IPS-18c (cell line): ENCODE measurements at regions not wholly inside any gene's neighbourhood (a gene's known extent, or its start where the extent isn't known, plus 50 kb on each side); places are given as distances from the start of the nearest gene placed in this dataset.
"Not testable (repeated sequence)": the region's sequence is repeated elsewhere in the genome, so short reads cannot be mapped to it uniquely, and the experiment has no call there.

Experiments
- H3K4me3 ChIP-seq: 2 replicates; pipeline ENCODE4 v1.7.0; 2013; ENCODE audit warnings: low read depth, mild to moderate bottlenecking, low read length, moderate library complexity; ENCODE audit not compliant: insufficient read depth
- H3K9me3 ChIP-seq: one replicate; pipeline ENCODE4 v1.6.1; 2013; ENCODE audit warnings: mild to moderate bottlenecking, low read length, moderate library complexity; ENCODE audit not compliant: control insufficient read depth, insufficient read depth

DNA sequence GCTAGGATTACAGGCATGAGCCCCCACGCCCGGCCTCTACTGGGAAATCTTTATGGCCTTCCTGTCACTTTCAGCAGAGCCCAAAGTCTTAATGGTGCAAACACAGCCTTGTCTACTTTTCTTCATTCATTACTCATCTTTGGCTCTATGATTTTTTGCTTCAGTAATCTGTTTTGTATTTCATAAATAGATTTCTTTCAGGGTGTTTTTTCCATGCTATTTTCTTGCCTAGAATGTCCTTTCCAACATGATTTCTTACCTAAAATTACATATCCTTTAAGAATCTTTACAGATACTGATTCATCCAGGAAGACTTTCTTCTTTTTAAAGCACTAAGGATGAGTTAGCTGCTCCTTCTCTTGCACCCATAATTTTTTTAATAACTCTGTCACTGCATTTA lies 213.0 kb downstream of the TAF11L14 start:
- H3K4me3 ChIP-seq: no peak overlapping the region
- no peaks in the 10 kb centered on the region for H3K9me3 ChIP-seq

DNA sequence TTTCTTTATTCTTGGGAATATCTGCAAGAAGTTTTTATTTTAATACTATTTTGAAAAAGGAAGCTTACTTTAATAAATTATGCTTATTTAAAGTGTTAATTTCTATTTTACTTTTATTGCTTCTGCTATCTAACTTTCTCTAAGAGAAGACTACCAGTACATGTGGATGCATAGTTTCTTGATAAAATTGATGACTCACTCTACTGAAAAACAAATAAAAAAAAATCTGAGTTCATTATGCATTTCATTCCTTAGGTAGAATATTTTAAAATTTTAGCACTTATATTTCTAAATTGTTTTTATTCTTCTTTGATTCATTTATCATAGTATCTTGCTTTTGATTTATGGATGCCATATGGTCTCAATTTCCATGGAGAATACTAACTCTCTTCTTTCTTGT lies 217.9 kb downstream of the TAF11L14 start:
- no peak overlapping the region for H3K4me3 ChIP-seq
- H3K9me3 ChIP-seq: no peaks in the 10 kb centered on the region

DNA sequence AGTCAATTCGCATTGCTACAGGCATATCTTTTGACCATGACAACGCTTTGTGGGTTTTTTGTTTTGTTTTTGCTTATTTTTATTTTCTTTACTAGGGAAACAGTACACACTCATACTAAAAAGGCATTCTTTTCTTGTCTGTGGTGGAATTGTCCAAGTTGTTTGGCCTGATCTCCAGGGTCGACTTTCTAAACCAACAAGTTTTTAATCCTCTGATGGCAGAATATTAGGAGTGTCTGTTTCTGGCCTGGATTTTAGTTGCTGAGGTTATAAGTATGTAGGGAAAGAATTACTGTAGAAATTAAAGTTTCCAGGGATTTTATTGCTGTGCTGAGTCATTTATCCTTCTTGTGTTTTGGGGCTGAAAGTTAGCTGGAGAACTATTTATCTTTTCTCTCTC lies 218.5 kb downstream of the TAF11L14 start:
- Histone ChIP-seq H3K9me3 (no peaks in the 10 kb centered on the region), H3K4me3 (no peak overlapping the region)

DNA sequence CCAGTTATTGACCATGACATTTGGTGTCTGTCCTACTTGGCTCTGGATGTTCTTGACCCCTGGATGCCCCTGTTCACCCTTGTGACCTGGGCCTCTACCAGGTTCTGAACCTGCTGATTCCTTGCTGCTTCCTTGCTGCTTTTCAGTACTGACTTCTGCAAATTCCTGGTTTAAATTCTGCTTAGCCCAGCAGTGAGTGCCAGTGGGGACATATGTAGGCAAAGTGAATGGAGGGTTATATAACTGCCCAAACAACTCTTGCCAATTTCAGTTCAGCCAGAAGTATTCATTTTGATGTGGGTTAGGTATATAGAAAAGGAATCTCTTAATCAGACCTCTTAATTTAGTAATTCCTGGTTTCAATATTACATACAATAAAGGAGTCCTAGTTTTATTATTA lies 220.6 kb downstream of the TAF11L14 start:
- Histone ChIP-seq H3K4me3 (no peak overlapping the region), H3K9me3 (no peaks in the 10 kb centered on the region)

DNA sequence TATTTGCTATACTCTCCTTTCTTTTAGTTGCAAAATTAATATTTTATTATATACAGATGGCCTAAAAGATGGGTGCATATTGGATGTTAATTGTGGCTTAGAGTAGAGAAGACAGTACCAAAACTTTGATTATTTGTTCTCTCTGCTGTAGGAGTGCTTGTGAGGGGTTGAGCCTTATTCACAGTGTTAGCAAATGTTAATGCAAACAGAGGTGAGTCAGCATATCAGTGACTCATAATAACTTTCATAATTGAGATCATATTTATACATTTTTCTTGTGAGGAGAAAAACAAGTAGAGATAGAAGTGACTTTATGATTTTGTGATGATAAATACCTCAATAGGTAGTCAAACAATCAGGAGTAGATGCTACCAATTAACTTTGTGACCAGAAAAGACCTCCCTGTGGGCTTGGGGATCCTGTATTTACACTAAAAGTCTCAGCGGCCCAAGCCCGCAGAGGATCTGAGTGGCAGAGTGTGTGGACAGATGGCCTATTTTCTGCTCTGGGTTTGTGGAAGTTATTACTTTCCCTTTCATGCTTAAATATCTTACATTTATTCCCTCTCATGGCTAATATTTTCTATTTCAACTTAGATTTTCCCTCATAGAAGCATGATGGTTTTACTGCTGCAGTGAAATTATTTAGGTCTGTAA lies 226.5 kb downstream of the TAF11L14 start:
- H3K4me3 ChIP-seq: no peak overlapping the region
- no peaks in the 10 kb centered on the region for H3K9me3 ChIP-seq

DNA sequence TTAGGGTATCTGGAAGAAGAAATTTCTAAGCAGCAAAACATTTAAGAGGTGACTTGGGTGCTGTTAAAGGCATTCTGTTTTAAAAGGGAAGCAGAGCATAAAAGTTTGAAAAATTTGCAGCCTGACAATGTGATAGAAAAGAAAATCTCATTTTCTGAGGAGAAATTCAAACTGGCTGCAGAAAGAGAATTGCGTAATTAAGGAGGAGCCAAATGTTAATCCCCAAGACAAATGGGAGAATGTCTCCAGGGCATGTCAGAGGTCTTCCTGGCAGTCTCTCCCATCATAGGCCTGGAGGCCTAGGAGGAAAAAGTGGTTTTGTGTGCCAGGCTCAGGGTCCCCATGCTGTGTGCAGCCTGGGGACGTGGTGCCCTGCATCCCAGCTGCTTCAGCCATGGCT lies 230.6 kb downstream of the TAF11L14 start:
- not testable (repeated sequence) for H3K9me3 ChIP-seq, H3K4me3 ChIP-seq

DNA sequence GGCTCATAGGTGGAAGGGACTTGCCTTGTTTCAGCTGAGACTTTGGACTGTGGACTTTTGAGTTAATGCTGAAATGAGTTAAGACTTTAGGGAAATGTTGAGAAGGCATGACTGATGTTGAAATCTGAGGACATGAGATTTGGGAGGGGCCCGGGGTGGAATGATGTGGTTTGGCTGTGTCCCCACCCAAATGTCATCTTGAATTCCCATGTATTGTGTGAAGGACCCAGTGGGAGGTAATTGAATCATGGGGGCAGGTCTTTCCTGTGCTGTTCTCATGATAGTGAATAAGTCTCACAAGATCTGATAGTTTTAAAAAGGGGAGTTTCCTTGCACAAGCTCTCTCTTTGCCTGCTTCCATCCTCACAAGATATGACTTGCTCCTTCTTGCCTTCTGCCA lies 231.7 kb downstream of the TAF11L14 start:
- H3K9me3 ChIP-seq, H3K4me3 ChIP-seq: not testable (repeated sequence)

DNA sequence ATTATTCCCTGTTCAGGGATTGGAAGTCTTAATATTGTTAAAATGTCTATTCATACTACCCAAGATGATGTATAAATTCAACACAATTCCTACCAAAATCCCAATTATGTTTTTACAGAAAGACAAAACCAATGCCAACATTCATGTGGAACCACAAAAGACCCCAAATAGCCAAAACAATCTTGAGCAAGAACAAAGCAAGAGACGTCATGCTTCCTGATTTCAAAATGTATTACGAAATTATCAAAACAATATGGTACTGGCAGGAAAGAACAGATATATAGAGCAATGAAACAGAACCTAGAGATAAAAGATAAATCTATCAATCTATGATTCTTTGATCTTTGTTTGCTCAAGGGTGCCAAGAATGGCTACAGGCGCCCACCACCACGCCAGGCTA lies 237.9 kb downstream of the TAF11L14 start:
- no peaks in the 10 kb centered on the region for H3K9me3 ChIP-seq
- no peak overlapping the region for H3K4me3 ChIP-seq

DNA sequence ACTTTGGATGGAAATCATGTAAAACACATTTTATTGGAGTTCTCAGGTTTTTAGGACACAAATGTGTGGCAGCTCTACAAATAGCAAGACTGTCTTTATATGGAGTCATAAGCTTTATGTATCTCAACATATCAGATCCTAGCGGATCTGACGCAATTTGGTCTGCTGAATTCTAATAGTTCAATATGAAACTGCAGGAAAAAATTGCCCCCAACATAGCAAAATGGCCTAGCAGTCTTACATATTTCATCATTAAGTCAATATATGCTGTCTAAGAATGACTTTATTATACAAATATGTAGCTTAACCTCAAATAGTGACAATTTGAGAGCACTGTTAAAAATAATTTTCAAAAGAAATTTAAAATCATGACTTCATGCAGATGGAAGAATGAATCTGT lies 244.3 kb downstream of the TAF11L14 start:
- Histone ChIP-seq H3K4me3 (no peak overlapping the region), H3K9me3 (no peaks in the 10 kb centered on the region)

DNA sequence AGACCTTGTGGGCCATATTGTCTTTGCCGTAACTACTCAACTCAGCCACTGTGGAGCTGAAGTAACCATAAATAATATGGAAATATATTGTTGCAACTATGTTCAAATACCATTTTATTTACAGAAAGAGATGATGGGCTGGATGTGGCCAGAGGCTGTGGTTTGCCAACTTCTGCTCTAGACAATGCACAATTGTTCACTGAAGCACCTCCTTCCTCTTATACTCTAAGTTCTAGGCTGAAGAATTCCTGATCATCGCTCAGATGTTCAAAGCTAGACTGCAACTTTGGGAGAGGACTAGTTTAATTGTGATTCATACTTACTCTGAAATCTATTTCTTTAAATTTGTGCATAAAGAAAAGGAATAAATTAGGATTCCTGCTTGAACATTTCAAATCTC lies 245.0 kb downstream of the TAF11L14 start:
- Histone ChIP-seq H3K9me3 (no peaks in the 10 kb centered on the region), H3K4me3 (no peak overlapping the region)

DNA sequence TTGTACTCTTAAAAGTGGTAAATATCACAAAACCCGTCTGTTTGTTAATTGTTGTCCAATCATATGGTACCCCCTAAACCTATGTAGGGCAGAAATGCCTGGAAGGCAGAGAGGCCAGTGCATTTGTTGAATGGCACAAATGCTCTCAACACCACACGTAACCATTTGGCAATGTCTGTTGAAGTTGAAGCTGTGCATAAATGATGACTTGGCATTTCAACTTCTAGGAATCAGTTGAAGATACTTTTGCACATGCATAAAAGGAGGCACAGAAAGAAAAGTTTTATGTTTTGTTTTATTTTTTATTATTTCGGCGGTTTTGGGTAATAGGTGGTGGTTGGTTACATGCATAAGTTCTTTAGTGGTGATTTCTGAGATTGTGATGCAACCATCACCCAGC lies 246.6 kb downstream of the TAF11L14 start:
- H3K9me3 ChIP-seq: no peaks in the 10 kb centered on the region
- no peak overlapping the region for H3K4me3 ChIP-seq

DNA sequence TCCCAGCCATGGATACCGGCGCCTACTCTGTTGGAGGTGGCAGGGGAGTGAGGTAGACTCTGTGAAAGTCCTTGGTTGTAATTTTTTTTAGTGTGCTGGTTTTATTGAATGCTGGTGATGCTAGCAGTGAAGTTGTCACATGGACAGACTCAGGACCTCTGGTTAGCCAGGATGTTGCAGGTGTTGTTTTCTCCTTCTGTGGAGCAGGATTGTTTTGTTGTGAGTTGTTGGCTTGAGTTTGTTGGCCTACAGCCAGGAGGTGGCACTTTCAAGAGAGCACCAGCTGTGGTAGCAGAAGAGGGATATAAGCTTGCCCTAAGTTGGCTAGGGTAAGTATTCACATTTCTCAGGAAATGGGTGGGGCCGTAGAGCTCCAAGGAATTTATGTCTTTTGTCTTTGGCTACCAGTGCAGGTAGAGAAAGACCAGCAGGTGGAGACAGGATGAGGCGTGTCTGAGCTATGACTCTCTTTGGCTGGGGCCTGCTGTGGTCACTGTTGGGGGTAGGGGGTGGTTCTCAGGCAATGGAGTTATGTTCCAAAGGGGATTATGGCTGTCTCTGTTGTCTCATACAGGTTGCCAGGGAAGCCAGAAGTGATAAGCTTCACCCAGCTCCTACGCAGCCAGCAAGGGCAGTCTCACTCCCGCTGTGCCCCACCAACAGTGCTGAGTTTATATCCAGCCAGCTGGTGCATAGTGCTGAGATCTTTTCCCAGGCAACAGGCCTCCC lies 248.7 kb downstream of the TAF11L14 start:
- Histone ChIP-seq H3K4me3 (no peak overlapping the region), H3K9me3 (no peaks in the 10 kb centered on the region)

DNA sequence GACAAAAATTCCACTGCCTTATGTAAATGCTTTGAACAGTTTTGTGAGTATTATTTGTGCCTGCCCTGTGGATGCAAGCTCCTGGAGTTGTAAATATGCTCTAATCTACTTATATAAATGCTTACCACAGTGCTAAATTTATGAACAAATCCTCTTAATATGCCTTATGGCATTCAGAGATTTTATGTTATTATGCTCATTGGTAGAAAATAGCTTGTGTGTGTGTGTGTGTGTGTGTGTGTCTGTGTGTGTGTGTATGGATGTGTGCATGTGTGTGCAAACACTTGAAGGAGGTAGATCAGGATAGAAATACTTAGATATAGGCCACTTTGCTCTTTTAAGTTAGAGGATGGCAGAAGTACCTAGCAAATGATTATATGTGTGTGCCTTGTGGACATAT lies 253.9 kb downstream of the TAF11L14 start:
- Histone ChIP-seq H3K9me3 (no peaks in the 10 kb centered on the region), H3K4me3 (no peak overlapping the region)

DNA sequence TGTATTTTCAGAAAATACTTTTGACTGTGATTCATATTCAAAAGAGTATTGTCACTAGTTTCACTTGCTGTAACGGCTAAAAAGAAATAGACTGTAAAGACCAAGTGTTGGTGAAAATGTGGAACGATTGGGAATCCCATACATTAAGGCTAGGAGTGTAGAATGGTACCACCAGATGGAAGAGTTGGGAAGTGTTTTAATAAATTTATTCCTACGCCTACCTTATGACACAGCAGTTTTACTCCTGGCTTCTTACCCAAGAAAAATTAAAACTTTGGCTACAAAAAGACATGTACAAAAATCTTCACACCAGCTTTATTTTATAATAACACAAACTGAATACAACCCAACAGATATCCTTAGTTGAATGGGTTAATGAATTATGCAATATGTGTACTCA lies 256.2 kb downstream of the TAF11L14 start:
- Histone ChIP-seq H3K9me3 (no peaks in the 10 kb centered on the region), H3K4me3 (no peak overlapping the region)

DNA sequence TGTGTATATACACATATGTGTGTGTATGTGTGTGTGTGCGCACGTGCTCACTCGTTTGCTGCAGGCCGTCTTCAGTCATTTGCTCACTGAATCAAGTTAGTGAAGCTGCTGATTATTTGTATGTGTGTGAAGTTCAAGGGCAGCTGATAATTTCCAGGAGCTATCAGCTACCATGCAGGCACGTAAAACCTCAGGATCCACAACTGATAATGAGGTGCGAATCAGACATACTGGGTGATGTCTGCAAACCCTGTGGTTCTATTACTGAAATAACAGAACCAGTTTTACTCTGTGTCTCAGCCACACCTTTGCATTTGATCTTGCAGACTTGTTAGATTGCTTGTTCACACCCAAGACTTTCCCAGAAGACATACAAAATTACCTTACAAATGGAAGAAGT lies 257.6 kb downstream of the TAF11L14 start:
- no peaks in the 10 kb centered on the region for H3K9me3 ChIP-seq

DNA sequence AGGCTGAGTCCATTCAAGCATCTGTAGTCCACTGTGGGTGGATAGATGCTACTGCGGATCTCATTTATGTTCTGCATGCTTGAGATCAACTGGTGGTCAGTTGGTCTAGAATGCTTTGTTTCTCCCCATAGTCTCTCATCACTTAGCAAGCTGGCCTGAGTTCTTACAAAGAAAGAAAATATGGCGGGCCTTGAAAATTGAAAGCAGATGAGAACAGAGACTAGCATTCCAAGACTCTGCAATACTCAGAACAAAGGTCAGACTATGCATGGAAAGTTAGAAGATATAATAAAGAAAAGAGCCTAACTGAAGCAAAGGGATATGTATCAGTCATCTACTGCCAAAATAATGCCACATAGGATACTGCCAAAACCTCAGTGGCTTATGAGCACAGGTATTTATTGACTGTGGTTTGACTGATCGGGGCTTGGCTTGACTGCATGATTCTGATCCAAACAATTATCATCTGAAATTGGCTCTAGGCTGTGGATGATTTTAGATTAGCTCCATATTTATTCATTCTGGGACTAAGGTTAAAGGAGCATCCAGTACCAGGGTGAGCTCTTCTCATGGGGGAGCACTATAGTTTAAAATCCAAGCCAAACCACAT lies 258.9 kb downstream of the TAF11L14 start:
- Histone ChIP-seq H3K9me3 (no peaks in the 10 kb centered on the region), H3K4me3 (no peak overlapping the region)

More for the DNA sequence above, 257.6 kb downstream of the TAF11L14 start:
- no peak overlapping the region for H3K4me3 ChIP-seq

DNA sequence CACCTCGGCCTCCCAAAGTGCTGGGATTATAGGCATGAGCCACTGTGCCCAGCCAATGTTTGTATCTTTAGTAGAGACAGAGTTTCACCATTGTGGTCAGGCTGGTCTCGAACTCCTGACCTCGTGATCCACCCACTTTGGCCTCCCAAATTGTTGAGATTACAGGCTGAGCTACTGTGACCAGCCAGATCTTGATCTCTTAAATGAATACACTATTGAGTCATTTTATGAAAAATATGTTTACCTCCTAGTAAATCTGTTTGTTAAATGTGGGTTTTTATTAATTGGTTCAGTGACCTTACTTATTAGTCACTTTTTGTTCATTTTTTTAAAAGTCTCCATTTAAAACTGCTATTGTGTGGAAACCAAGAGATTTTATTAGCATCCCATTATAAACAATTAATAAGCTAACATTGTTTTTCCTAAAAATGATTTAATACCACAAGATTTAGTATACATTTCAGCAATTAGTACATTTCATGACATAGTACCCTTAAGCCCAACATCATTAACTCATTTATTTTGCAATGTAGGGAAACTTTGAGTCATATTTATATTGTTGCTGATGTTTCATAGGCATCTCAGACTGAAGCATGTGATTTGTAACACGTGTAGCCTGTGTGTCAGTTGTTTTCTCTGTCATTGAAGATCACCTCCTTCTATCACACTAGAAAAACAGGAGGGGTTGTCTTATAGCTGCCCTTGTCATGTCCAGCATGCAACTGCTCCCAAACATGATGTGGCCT lies 261.2 kb downstream of the TAF11L14 start:
- H3K4me3 ChIP-seq: no peak overlapping the region

DNA sequence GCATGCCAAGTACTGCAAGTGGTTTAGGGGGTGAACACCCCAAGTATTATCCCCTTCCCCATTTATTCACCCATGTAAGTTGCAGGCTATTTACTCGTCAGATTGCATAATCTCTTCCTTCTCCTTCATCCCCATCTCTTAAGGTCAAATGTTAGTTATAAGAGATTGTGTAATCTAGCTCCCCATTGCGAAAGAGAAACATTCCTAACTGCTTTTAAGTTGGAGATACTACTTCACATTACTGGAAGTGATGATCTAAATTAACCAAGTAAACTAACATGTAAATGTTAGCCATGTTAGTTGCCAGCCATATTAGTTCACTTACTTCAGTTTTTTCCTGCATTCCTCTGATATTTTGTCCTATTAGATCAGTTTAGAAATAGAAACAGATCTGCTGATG lies 262.3 kb downstream of the TAF11L14 start:
- Histone ChIP-seq H3K9me3 (no peaks in the 10 kb centered on the region), H3K4me3 (no peak overlapping the region)

More for the DNA sequence above, 261.2 kb downstream of the TAF11L14 start:
- no peaks in the 10 kb centered on the region for H3K9me3 ChIP-seq
